HEK293T (cell line): ENCODE measurements at regions not wholly inside any gene's neighbourhood (a gene's known extent, or its start where the extent isn't known, plus 50 kb on each side); places are given as distances from the start of the nearest gene placed in this dataset.

Experiments used
- CTCF ChIA-PET: fragments of 350-600 bp; formaldehyde crosslinking; extraction: SDS; loops from one replicate; lab custom pipeline; 2021; ENCODE audit warnings: antibody characterized with exemption, inconsistent platforms; lab: Yijun Ruan, JAX
- POLR2A ChIA-PET: fragments of 350-600 bp; formaldehyde crosslinking; extraction: SDS; loops from one replicate; lab custom pipeline; 2020; ENCODE audit warnings: antibody characterized with exemption, inconsistent platforms; lab: Yijun Ruan, JAX
- DNase-seq: peaks from one replicate; pipeline ENCODE4 v3.0.0; 2012; ENCODE audit warnings: mixed read lengths; ENCODE audit errors: extremely low spot score
- ARNT ChIP-seq: fragments of 450-650 bp; IDR thresholded peaks from 2 replicates; pipeline ENCODE4 v1.6.1; 2017; ENCODE audit warnings: mild to moderate bottlenecking
- BHLHE40 ChIP-seq: fragments of 450-650 bp; IDR thresholded peaks from 2 replicates; pipeline ENCODE4 v1.6.1; 2016; ENCODE audit warnings: mild to moderate bottlenecking, moderate library complexity, borderline replicate concordance
- CTBP1 ChIP-seq: fragments of 450-650 bp; IDR thresholded peaks from 2 replicates; pipeline ENCODE4 v1.6.1; 2016; ENCODE audit warnings: borderline replicate concordance
- ELF4 ChIP-seq: fragments of 450-650 bp; IDR thresholded peaks from 2 replicates; pipeline ENCODE4 v1.6.1; 2017; ENCODE audit warnings: antibody characterized with exemption
- FOXA1 ChIP-seq: fragments of 450-650 bp; IDR thresholded peaks from 2 replicates; pipeline ENCODE4 v1.6.1; 2016; ENCODE audit warnings: mild to moderate bottlenecking
- FOXK2 ChIP-seq: fragments of 450-650 bp; IDR thresholded peaks from 2 replicates; pipeline ENCODE4 v1.6.1; 2016; ENCODE audit warnings: mild to moderate bottlenecking
- FOXM1 ChIP-seq: fragments of 450-650 bp; IDR thresholded peaks from 2 replicates; pipeline ENCODE4 v1.6.1; 2017; ENCODE audit warnings: mild to moderate bottlenecking, borderline replicate concordance
- HDGF ChIP-seq: fragments of 450-650 bp; IDR thresholded peaks from 2 replicates; pipeline ENCODE4 v1.6.1; 2017; ENCODE audit warnings: antibody characterized with exemption, borderline replicate concordance
- L3MBTL2 ChIP-seq: fragments of 450-650 bp; conservative IDR thresholded peaks from 2 replicates; pipeline ENCODE4 v1.6.1; 2016; ENCODE audit warnings: mild to moderate bottlenecking
- LEF1 ChIP-seq: fragments of 450-650 bp; IDR thresholded peaks from 2 replicates; pipeline ENCODE4 v1.6.1; 2017; ENCODE audit warnings: mild to moderate bottlenecking, borderline replicate concordance
- NFRKB ChIP-seq: fragments of 450-650 bp; IDR thresholded peaks from 2 replicates; pipeline ENCODE4 v1.6.1; 2016; ENCODE audit warnings: mild to moderate bottlenecking, moderate library complexity
- SP1 ChIP-seq: fragments of 450-650 bp; IDR thresholded peaks from 2 replicates; pipeline ENCODE4 v1.6.1; 2017
- SUZ12 ChIP-seq: fragments of 450-650 bp; IDR thresholded peaks from 2 replicates; pipeline ENCODE4 v1.6.1; 2016; ENCODE audit warnings: mild to moderate bottlenecking
- TARDBP ChIP-seq: fragments of 450-650 bp; IDR thresholded peaks from 2 replicates; pipeline ENCODE4 v1.6.1; 2016
- ZNF384 ChIP-seq: fragments of 450-650 bp; IDR thresholded peaks from 2 replicates; pipeline ENCODE4 v1.6.1; 2016
- TF ChIP-seq, protein P1 (sequence below): fragments of 450-650 bp; IDR thresholded peaks from 2 replicates; pipeline ENCODE4 v1.6.1; 2016

DNA sequence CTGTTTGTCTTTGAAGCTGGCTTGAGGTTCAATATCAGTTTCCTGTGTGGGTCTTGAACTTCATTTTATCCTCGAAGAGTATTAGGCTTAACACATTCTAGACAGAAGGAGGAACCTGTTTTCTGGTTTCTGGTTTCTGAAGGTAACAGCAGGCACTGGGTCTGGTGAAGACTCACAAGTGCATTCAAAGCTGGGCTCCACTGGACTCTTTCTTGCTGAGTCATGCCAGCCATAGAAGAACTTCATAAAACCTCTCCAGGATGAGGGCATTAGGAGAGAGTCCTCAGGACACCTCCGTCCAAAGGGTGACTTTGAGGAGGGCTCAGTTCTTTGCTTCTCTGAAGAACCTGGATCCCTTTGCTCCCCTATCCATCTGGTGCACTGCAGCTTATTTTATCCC is 668.6 kb upstream of the SLC10A2 start:
- CTCF ChIA-PET: no interaction called here
- DNase-seq: no peak

DNA sequence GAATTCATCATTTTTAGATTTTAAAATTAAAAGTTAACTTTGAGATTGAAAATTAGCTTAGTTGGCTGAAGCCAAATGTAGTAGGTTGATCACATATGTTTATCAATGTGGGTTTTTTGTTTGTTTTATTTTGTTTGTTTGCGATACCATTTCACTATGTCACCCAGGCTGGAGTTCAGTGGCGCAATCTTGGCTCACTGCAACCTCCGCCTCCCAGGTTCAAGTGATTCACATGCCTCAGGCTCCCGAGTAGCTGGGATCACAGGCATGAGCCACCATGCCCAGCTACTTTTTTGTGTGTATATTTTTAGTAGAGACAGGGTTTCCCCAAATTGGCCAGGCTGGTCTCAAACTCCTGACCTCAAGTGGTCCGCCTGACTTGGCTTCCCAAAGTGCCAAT is 665.7 kb upstream of the SLC10A2 start:
- ChIA-PET POLR2A (no interaction called here), CTCF (interaction anchor here (0.7 kb wide), 1 partner anchor 115 kb away, joined by 4 read pairs; no protein-coding TSS in a partner anchor)
- no peak for DNase-seq
- TF ChIP-seq, protein P1, sequence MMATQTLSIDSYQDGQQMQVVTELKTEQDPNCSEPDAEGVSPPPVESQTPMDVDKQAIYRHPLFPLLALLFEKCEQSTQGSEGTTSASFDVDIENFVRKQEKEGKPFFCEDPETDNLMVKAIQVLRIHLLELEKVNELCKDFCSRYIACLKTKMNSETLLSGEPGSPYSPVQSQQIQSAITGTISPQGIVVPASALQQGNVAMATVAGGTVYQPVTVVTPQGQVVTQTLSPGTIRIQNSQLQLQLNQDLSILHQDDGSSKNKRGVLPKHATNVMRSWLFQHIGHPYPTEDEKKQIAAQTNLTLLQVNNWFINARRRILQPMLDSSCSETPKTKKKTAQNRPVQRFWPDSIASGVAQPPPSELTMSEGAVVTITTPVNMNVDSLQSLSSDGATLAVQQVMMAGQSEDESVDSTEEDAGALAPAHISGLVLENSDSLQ: no peak
- no peak for TF ChIP-seq TARDBP

More for the DNA sequence above, 668.6 kb upstream of the SLC10A2 start:
- POLR2A ChIA-PET: no interaction called here
- no peak for TF ChIP-seq ELF4
- no peak for TF ChIP-seq FOXM1
- TF ChIP-seq, protein P1: no peak
- TF ChIP-seq HDGF: no peak
- TF ChIP-seq FOXA1: no peak
- TF ChIP-seq ZNF384: no peak
- no peak for TF ChIP-seq SUZ12
- no peak for TF ChIP-seq L3MBTL2
- TF ChIP-seq CTBP1: no peak
- TF ChIP-seq NFRKB: no peak
- TF ChIP-seq TARDBP: no peak
- no peak for TF ChIP-seq LEF1
- TF ChIP-seq SP1: no peak

DNA sequence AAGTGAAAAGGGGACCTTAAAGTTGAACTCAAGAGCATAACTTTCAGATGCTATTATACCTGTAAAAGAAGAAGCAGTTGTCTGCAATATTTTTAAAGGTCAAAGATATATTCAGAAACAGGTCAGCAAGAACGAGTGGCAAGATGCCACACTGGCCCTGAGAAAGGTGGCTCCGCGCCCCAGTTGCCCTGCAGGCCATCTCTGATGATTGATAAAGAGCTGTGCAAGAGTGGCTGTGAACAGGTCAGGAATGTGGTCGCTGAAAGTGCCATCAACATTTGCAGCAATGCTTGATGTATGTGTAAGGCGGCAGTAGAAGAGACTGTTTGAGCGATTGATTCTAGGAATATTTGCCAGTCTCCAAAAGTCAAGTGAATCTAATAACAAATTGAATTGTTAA is 664.2 kb upstream of the SLC10A2 start:
- ChIA-PET POLR2A (no interaction called here), CTCF (no interaction called here)
- no peak for TF ChIP-seq BHLHE40
- TF ChIP-seq, protein P1: no peak
- no peak for TF ChIP-seq ELF4
- TF ChIP-seq ZNF384: no peak
- no peak for TF ChIP-seq TARDBP
- TF ChIP-seq L3MBTL2: no peak
- TF ChIP-seq LEF1: no peak
- TF ChIP-seq SP1: no peak
- no peak for TF ChIP-seq ARNT
- no peak for DNase-seq

DNA sequence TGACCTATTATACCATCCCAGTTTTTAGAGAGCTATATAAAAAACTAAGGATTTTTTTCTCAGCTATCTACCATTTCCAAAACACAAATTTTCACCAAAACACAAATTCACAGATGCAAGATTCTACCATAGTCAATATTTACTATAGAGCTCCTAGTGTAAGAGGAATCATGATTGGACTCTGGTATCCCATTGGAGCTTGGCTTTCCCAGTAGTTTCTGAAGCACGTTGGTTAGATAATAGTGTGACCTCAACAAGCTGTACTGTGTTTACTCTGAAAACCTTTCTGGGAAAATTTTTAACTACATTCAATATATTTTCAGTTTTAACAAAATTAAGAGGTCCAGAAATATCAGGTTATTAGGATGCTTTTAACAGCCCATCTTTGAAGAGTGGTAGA is 660.6 kb upstream of the SLC10A2 start:
- POLR2A ChIA-PET: no interaction called here
- TF ChIP-seq, protein P1: no peak
- no peak for TF ChIP-seq ARNT

DNA sequence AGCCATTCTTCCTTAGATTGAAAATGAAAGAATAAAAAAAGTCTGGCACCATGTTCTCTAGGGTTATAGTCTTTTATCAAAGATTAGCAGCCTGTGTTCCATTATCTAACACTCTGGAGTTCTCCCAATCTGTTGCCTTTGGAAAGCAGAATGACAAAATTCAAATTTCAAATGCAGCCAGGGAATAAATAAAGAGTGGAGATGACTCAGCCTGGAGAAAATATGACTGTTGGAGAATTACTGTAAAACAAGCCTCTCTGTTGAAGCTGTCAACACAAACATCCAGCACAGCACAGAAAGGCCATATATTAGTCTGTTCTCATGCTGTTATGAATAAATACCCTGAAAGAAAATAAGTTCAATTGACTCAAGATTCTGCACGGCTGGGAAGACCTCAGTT is 650.5 kb upstream of the SLC10A2 start:
- POLR2A ChIA-PET: no interaction called here
- no peak for DNase-seq
- CTCF ChIA-PET: no interaction called here
- TF ChIP-seq SUZ12 (no peak), SP1 (no peak), ARNT (no peak), BHLHE40 (no peak), FOXA1 (no peak), TARDBP (no peak), FOXK2 (no peak), CTBP1 (no peak), ZNF384 (no peak), HDGF (no peak), FOXM1 (no peak)

More for the DNA sequence above, 660.6 kb upstream of the SLC10A2 start:
- CTCF ChIA-PET: no interaction called here
- no peak for DNase-seq

DNA sequence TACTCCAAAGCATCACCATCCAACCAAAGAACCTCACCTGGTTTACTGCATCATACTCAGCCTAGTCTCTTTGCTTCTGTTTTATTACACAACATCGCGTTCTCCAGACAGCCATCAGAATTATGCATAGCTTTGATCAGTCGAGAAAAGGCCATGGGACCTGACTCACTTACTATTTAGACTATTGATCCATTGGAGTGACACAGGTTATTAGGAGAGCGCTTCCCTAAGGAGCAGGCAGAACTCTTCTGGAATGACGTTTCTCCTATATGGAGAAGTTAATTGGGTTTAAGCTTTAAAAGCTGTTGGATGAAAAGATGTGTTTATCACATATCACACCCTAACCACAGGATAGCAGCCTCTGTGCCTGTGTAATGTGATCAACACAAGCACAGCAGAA is 649.1 kb upstream of the SLC10A2 start:
- CTCF ChIA-PET: no interaction called here
- DNase-seq: no peak
- TF ChIP-seq ELF4: no peak
- no peak for TF ChIP-seq FOXM1
- no peak for TF ChIP-seq SUZ12
- TF ChIP-seq, protein P1: no peak
- POLR2A ChIA-PET: no interaction called here
